Activated CD4-positive, alpha-beta memory T cell treated with anti-CD3 and anti-CD28 coated beads for 36 hours (primary cell): ENCODE measurements at regions not wholly inside any gene's neighbourhood (a gene's known extent, or its start where the extent isn't known, plus 50 kb on each side); places are given as distances from the start of the nearest gene placed in this dataset.

Experiments used
- CTCF ChIA-PET: fragments of 350-600 bp; sonication (Branson Sonifier 250); formaldehyde crosslinking; loops from one replicate; lab custom pipeline; 2021; ENCODE audit warnings: antibody characterized with exemption, inconsistent platforms; lab: Charles Lee
- POLR2A ChIA-PET: fragments of 350-600 bp; sonication (Branson Sonifier 250); formaldehyde crosslinking; loops from one replicate; lab custom pipeline; 2021; ENCODE audit warnings: antibody characterized with exemption; lab: Charles Lee
- DNase-seq: peaks from one replicate; pipeline ENCODE4 v3.0.0-alpha.2; 2020
- H3K27ac Mint-ChIP-seq: one replicate; pipeline ENCODE4 v1.8.0; 2021; ENCODE audit warnings: mixed read lengths
- H3K27me3 Mint-ChIP-seq: one replicate; pipeline ENCODE4 v1.8.0; 2021; ENCODE audit warnings: mixed read lengths
- H3K36me3 Mint-ChIP-seq: one replicate; pipeline ENCODE4 v1.8.0; 2021; ENCODE audit warnings: mixed read lengths
- H3K4me1 Mint-ChIP-seq: one replicate; pipeline ENCODE4 v1.8.0; 2021; ENCODE audit warnings: low read depth, mixed read lengths
- H3K4me3 Mint-ChIP-seq: one replicate; pipeline ENCODE4 v1.8.0; 2021; ENCODE audit warnings: mild to moderate bottlenecking, mixed read lengths
- H3K9me3 Mint-ChIP-seq: one replicate; pipeline ENCODE4 v1.8.0; 2021; ENCODE audit warnings: mixed read lengths
- intact Hi-C: fragments of 100-400 bp; cut with micrococcal nuclease; formaldehyde crosslinking; loops from one replicate; pipeline ENCODE4 v1.15.1; 2023

DNA sequence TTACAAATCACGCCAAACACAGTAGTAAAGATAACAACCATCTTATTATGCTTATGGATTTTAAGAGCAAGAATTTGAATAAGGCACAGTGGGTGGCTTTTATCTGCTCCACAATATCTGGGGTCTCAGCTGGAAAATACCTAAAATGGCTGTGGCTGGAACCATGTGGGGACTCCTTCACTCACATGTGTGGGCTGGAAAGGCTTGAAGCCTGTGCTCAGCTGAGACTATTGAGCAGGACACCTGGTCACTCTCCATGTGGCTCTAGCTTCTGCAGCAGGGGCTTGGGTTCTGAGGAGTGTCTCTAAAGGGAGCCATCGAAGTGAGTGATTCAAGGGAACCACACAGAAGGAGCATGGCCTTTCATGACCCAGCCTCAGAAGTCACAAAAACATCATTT, 239.6 kb upstream of the B3GALT2 start:
- ChIA-PET POLR2A (interaction anchor here (0.6 kb wide), 1 partner anchor 65 kb away, joined by 3 read pairs; no protein-coding TSS in a partner anchor), CTCF (no interaction called here)
- Mint-ChIP-seq H3K27me3 (no peaks in the 10 kb centered on the region), H3K4me1 (peaks cover 3% of the 10 kb centered on the region), H3K4me3 (no peak overlapping the region), H3K36me3 (no peaks in the 10 kb centered on the region), H3K27ac (no peak overlapping the region), H3K9me3 (no peaks in the 10 kb centered on the region)
- intact Hi-C loops, result no loop called here
- DNase-seq, result no peak

- Mint-ChIP-seq H3K27me3 (no peaks in the 10 kb centered on the region), H3K4me3 (no peak overlapping the region), H3K27ac (no peak overlapping the region), H3K9me3 (no peaks in the 10 kb centered on the region), H3K36me3 (no peaks in the 10 kb centered on the region), H3K4me1 (peaks cover 29% of the 10 kb centered on the region)
- POLR2A ChIA-PET, result no interaction called here
- intact Hi-C loops, result no loop called here
- DNase-seq, result no peak
- CTCF ChIA-PET, result no interaction called here
Measured at GRCh38 chr1:193421487-193421886, 235.1 kb upstream of the B3GALT2 start.

DNA sequence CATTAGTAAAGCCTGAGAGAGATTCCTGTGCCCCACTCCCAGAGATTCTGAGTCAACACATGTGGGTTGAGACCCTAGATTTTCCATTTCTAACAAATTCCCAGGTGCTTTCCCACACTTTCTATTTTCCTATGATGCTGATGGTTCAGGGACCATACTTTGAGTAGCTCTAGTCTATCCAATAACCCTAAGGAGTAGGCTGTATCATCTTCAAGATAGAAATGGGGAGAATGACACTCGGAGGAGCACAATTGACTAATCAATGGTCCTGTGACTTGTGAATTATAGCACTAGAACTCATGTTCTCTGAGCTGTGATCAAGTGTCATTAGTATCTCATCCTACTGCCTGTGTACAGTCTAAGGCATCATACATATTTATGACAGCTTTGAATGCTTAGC, 232.9 kb upstream of the B3GALT2 start:
- Mint-ChIP-seq H3K4me1 (peaks cover 30% of the 10 kb centered on the region), H3K36me3 (peaks cover 3% of the 10 kb centered on the region), H3K27me3 (no peaks in the 10 kb centered on the region), H3K9me3 (no peaks in the 10 kb centered on the region), H3K27ac (no peak overlapping the region), H3K4me3 (no peak overlapping the region)
- DNase-seq, result no peak
- CTCF ChIA-PET, result interaction anchor here (0.7 to 0.9 kb wide), 2 partner anchors 39 to 173 kb away, joined by 3 read pairs; no protein-coding TSS in a partner anchor
- POLR2A ChIA-PET, result no interaction called here
- intact Hi-C loops, result loop anchor here (2.0 to 5.0 kb wide), 3 partner anchors 30 to 612 kb away; partner anchors contain the start of gene RGS2

- intact Hi-C loops, result loop anchor here (1.0 to 5.0 kb wide), 7 partner anchors 8 to 611 kb away; partner anchors contain the start of gene RGS2
Measured at GRCh38 chr1:193418745-193419058, 232.3 kb upstream of the B3GALT2 start.

GRCh38 chr1:193417945-193418744, 231.7 kb upstream of the B3GALT2 start:
- DNase-seq, result no peak
- peaks cover 6% of the 10 kb centered on the region for H3K36me3 Mint-ChIP-seq
- POLR2A ChIA-PET, result no interaction called here

More at GRCh38 chr1:193418745-193419058, 232.3 kb upstream of the B3GALT2 start:
- Mint-ChIP-seq H3K27me3 (no peaks in the 10 kb centered on the region), H3K4me1 (peaks cover 30% of the 10 kb centered on the region), H3K27ac (no peak overlapping the region), H3K4me3 (peak overlapping the region; percentile 21), H3K36me3 (peaks cover 3% of the 10 kb centered on the region), H3K9me3 (no peaks in the 10 kb centered on the region)
- DNase-seq, result no peak
- POLR2A ChIA-PET, result no interaction called here
- CTCF ChIA-PET, result no interaction called here

DNA sequence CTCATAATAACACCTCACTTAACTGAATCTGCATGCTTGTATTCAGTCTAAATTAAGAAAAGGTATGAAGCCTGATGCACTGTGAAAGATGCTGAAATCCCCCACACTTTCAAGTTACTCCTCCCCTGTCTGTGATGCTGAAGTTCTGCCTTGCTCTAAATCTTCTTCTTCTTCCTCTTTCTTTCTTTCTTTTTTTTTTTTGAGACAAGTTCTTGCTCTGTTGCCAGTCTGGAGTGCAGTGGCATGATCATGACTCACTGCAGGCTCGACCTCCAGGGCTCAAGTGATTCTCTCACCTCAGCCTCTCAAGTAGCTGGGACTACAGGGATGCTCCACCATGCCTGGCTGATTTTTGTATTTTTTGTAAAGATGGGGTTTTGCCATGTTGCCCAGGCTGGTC, 231.0 kb upstream of the B3GALT2 start:
- no peak overlapping the region for H3K27ac Mint-ChIP-seq
- intact Hi-C loops, result loop anchor here (5.0 kb wide), 2 partner anchors 285 to 610 kb away; partner anchors contain the start of gene RGS2
- no peaks in the 10 kb centered on the region for H3K27me3 Mint-ChIP-seq
- H3K4me1 Mint-ChIP-seq, result peaks cover 35% of the 10 kb centered on the region
- peak; percentile 41 for DNase-seq
- no peaks in the 10 kb centered on the region for H3K9me3 Mint-ChIP-seq
- POLR2A ChIA-PET, result no interaction called here
- peaks cover 7% of the 10 kb centered on the region for H3K36me3 Mint-ChIP-seq
- CTCF ChIA-PET, result no interaction called here
- no peak overlapping the region for H3K4me3 Mint-ChIP-seq

More at GRCh38 chr1:193417945-193418744, 231.7 kb upstream of the B3GALT2 start:
- Mint-ChIP-seq H3K27me3 (no peaks in the 10 kb centered on the region), H3K9me3 (no peaks in the 10 kb centered on the region), H3K27ac (peak overlapping the region; percentile 24), H3K4me1 (peaks cover 30% of the 10 kb centered on the region), H3K4me3 (peak overlapping the region; percentile 21)
- CTCF ChIA-PET, result no interaction called here
- intact Hi-C loops, result loop anchor here (1.0 to 5.0 kb wide), 7 partner anchors 8 to 611 kb away; partner anchors contain the start of gene RGS2

- H3K36me3 Mint-ChIP-seq, result peaks cover 7% of the 10 kb centered on the region
- no peak for DNase-seq
- no peaks in the 10 kb centered on the region for H3K27me3 Mint-ChIP-seq
- ChIA-PET CTCF (no interaction called here), POLR2A (no interaction called here)
- intact Hi-C loops, result loop anchor here (5.0 kb wide), 2 partner anchors 286 to 609 kb away; partner anchors contain the start of gene RGS2
- H3K4me1 Mint-ChIP-seq, result peaks cover 43% of the 10 kb centered on the region
- no peak overlapping the region for H3K4me3 Mint-ChIP-seq
- H3K27ac Mint-ChIP-seq, result no peak overlapping the region
- no peaks in the 10 kb centered on the region for H3K9me3 Mint-ChIP-seq
Measured at GRCh38 chr1:193416226-193417024, 230.0 kb upstream of the B3GALT2 start.

DNA sequence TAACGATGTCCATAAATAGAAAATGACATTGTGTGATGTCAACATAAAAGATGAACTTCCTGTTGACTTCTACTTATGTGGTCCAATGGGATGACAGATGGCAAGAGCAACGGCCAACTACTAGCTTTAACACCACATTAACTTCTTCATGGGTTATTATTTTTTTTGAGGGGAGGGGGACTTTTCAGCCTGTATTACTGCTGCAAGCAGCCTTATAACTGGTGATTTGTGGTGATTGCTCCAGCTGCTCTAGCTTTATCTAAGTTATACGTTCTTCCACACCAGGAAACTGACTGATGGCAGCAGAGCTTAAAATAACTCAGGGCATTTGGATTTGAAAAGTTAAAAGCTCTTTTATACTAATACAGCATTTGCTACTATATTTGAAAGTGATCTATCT, 228.8 kb upstream of the B3GALT2 start:
- H3K27me3 Mint-ChIP-seq, result no peaks in the 10 kb centered on the region
- DNase-seq, result no peak
- ChIA-PET POLR2A (no interaction called here), CTCF (no interaction called here)
- H3K27ac Mint-ChIP-seq, result no peak overlapping the region
- peaks cover 7% of the 10 kb centered on the region for H3K36me3 Mint-ChIP-seq
- no peaks in the 10 kb centered on the region for H3K9me3 Mint-ChIP-seq
- H3K4me1 Mint-ChIP-seq, result peaks cover 45% of the 10 kb centered on the region
- H3K4me3 Mint-ChIP-seq, result no peak overlapping the region
- intact Hi-C loops, result loop anchor here (5.0 kb wide), 2 partner anchors 287 to 608 kb away; partner anchors contain the start of gene RGS2

GRCh38 chr1:193413376-193413775, 227.0 kb upstream of the B3GALT2 start:
- Mint-ChIP-seq H3K27me3 (no peaks in the 10 kb centered on the region), H3K27ac (no peak overlapping the region), H3K4me1 (peaks cover 38% of the 10 kb centered on the region), H3K9me3 (no peaks in the 10 kb centered on the region), H3K4me3 (no peak overlapping the region), H3K36me3 (peaks cover 8% of the 10 kb centered on the region)
- no peak for DNase-seq
- intact Hi-C loops, result loop anchor here (5.0 kb wide), 3 partner anchors 231 to 644 kb away; partner anchors contain the start of genes RO60 and UCHL5
- ChIA-PET POLR2A (no interaction called here), CTCF (no interaction called here)

DNA sequence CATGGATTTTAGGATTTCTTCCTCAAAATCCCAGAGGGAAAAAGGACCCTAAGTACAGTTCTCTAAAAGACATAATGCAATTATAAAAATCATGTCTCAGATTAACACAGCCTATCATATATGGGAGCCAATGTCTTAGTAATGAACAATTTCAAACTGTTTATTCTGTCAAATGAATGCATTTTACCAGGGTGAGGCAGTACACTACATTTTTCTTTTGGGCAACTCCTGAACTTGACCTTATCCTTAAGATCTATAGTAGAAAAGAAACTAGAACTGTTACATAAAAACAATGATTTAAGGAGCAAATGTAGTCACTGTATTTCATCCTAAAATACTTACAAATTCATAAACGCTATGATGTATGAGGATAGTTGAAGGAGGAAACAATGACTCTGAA, 226.3 kb upstream of the B3GALT2 start:
- no peak for DNase-seq
- POLR2A ChIA-PET, result no interaction called here
- Mint-ChIP-seq H3K27me3 (no peaks in the 10 kb centered on the region), H3K4me3 (no peak overlapping the region), H3K9me3 (no peaks in the 10 kb centered on the region), H3K4me1 (peaks cover 32% of the 10 kb centered on the region), H3K36me3 (peaks cover 8% of the 10 kb centered on the region), H3K27ac (no peak overlapping the region)
- intact Hi-C loops, result loop anchor here (1.0 to 5.0 kb wide), 5 partner anchors 46 to 645 kb away; partner anchors contain the start of genes RO60 and UCHL5
- CTCF ChIA-PET, result no interaction called here

GRCh38 chr1:193411714-193412113, 225.3 kb upstream of the B3GALT2 start:
- Mint-ChIP-seq H3K4me1 (peaks cover 31% of the 10 kb centered on the region), H3K27ac (peak overlapping the region; percentile 85), H3K36me3 (peaks cover 8% of the 10 kb centered on the region), H3K9me3 (no peaks in the 10 kb centered on the region), H3K27me3 (no peaks in the 10 kb centered on the region), H3K4me3 (peak overlapping the region; percentile 30)
- POLR2A ChIA-PET, result no interaction called here
- CTCF ChIA-PET, result no interaction called here
- intact Hi-C loops, result loop anchor here (1.0 to 5.0 kb wide), 5 partner anchors 47 to 646 kb away; partner anchors contain the start of genes RO60 and UCHL5
- DNase-seq, result no peak

DNA sequence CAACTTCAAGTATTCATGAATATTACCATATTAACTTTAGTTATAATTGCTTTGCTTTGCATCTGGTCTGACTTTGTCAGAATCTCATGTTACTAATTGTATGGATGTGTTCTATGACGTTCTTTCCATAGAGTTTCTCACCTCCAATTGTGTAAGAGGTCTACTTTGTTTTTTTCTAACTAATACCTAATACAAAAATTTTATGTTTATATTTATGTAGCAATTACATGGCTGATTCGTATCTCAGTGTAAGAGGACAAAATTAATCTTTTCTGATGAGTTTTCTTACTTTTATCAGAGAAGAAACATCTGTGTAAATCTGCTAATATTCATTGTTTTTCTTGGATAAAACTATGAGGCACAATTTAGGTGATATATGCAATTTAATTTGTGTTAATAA, 224.8 kb upstream of the B3GALT2 start:
- H3K4me3 Mint-ChIP-seq, result no peak overlapping the region
- CTCF ChIA-PET, result no interaction called here
- H3K27me3 Mint-ChIP-seq, result no peaks in the 10 kb centered on the region

More for the DNA sequence above, 224.8 kb upstream of the B3GALT2 start:
- H3K27ac Mint-ChIP-seq, result no peak overlapping the region
- DNase-seq, result no peak
- H3K36me3 Mint-ChIP-seq, result peaks cover 8% of the 10 kb centered on the region
- POLR2A ChIA-PET, result no interaction called here
- no peaks in the 10 kb centered on the region for H3K9me3 Mint-ChIP-seq
- intact Hi-C loops, result loop anchor here (5.0 kb wide), 3 partner anchors 229 to 646 kb away; partner anchors contain the start of genes RO60 and UCHL5
- H3K4me1 Mint-ChIP-seq, result peaks cover 31% of the 10 kb centered on the region
